Non-pigmented ciliary epithelial cell (primary cell): ENCODE measurements at regions not wholly inside any gene's neighbourhood (a gene's known extent, or its start where the extent isn't known, plus 50 kb on each side); places are given as distances from the start of the nearest gene placed in this dataset.
A peak's percentile ranks its signal among the peaks of the same experiment; 100 is the strongest.
"Not testable (repeated sequence)": the region's sequence is repeated elsewhere in the genome, so short reads cannot be mapped to it uniquely, and the experiment has no call there.

ENCODE experiments used
- DNase-seq: peaks from one replicate; pipeline ENCODE4 v3.0.0-alpha.2; 2010; ENCODE audit warnings: low read depth

GRCh38 chr18:73681912-73682311, 465.7 kb downstream of the FBXO15 start:
- no peak for DNase-seq

GRCh38 chr18:73681398-73681797, 466.2 kb downstream of the FBXO15 start:
- no peak for DNase-seq

- no peak for DNase-seq
These were observed 467.5 kb downstream of the FBXO15 start for GRCh38 chr18:73679941-73680712.

GRCh38 chr18:73677450-73677849, 470.2 kb downstream of the FBXO15 start:
- no peak for DNase-seq

GRCh38 chr18:73674125-73674865, 473.3 kb downstream of the FBXO15 start:
- DNase-seq = no peak

- not testable (repeated sequence) for DNase-seq
These were observed 476.2 kb downstream of the FBXO15 start for GRCh38 chr18:73671480-73671879.

GRCh38 chr18:73670524-73670923, 477.1 kb downstream of the FBXO15 start:
- DNase-seq = no peak

- no peak for DNase-seq
These were observed 477.6 kb downstream of the FBXO15 start for GRCh38 chr18:73670039-73670438.

- no peak for DNase-seq
These were observed 478.3 kb downstream of the FBXO15 start for GRCh38 chr18:73669297-73669696.

- DNase-seq = no peak
These were observed 479.6 kb downstream of the FBXO15 start for GRCh38 chr18:73668051-73668450.

GRCh38 chr18:73666772-73667171, 480.9 kb downstream of the FBXO15 start:
- no peak for DNase-seq

GRCh38 chr18:73664896-73665295, 482.7 kb downstream of the FBXO15 start:
- no peak for DNase-seq

- no peak for DNase-seq
These were observed 484.1 kb downstream of the FBXO15 start for GRCh38 chr18:73663581-73663980.

- no peak for DNase-seq
These were observed 485.2 kb downstream of the FBXO15 start for GRCh38 chr18:73662421-73662820.

GRCh38 chr18:73660931-73661856, 486.4 kb downstream of the FBXO15 start:
- no peak for DNase-seq

- no peak for DNase-seq
These were observed 490.9 kb downstream of the FBXO15 start for GRCh38 chr18:73656691-73657090.

GRCh38 chr18:73653827-73654226, 493.8 kb downstream of the FBXO15 start:
- no peak for DNase-seq

GRCh38 chr18:73653251-73653650, 494.4 kb downstream of the FBXO15 start:
- no peak for DNase-seq

- DNase-seq = no peak
These were observed 500.2 kb downstream of the FBXO15 start for GRCh38 chr18:73647391-73647790.

- DNase-seq = peak; percentile 67
These were observed 500.9 kb downstream of the FBXO15 start for GRCh38 chr18:73646772-73647171.

- DNase-seq = no peak
These were observed 501.4 kb downstream of the FBXO15 start for GRCh38 chr18:73646196-73646595.

- no peak for DNase-seq
These were observed 502.4 kb downstream of the FBXO15 start for GRCh38 chr18:73645160-73645715.
